ENCODE measurements at regions not wholly inside any gene's neighbourhood (a gene's known extent, or its start where the extent isn't known, plus 50 kb on each side); places are given as distances from the start of the nearest gene placed in this dataset.
"Not testable (repeated sequence)": the region's sequence is repeated elsewhere in the genome, so short reads cannot be mapped to it uniquely, and the experiment has no call there.

GRCh38 chr1:67530071-67530470, 99.9 kb upstream of the SERBP1 start:
- DNase-seq, result no peak

GRCh38 chr1:67532452-67533216, 102.4 kb upstream of the SERBP1 start:
- DNase-seq, result peak; percentile 56

DNA sequence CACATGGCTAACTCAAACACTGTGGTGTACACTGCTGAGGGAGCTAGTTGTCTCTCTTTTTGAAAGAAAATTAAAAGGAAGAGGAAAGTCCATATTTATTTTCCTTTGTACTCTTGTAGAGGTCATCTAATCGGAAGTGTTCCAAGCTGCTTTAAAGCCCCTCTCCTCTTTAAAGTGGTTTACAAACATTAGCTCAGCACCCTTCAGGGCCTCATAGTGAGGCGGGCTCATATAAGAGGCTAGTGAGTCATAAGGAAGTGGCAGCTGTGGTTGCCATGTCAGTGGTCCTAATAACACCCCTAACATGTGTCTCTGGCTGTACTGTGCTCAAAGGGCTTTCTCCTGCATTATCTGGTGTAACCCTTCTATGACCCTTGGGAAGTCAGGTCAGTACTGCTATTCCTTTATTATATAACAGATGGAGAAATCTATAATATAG, 104.4 kb upstream of the SERBP1 start:
- peak; percentile 30 for DNase-seq

GRCh38 chr1:67535474-67535873, 105.3 kb upstream of the SERBP1 start:
- peak; percentile 60 for DNase-seq

DNA sequence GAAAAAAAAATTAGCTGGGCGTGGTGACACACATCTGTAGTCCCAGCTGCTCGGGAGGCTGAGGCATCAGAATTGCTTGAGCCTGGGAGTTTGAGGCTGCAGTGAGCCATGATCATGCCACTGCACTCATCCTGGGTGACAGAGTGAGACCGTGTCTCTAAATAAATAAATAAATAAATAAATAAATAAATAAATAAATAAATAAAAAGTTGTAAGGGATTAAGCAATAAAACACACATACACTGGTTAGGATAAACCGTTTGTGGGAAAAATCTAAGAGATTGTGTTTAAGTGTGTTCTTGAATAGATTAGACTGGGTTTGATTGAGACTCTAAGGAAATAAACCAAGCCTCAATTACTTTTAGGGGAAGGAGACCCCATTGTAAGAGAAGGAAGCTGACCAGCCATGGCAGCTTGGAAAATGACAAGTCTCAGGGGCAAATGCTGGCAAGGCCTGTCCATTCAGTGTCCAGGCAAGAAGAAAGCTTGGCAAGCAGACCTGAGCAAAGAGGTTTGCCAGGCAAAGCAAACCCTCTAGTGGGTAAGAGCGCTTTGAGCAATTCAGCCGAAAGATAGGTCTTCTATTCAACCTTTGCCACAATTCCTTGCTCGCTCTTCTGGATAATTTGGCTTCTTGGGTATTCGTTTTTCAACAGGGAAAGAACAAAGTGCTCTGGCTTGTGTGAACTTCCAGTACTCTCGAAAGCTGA, 106.9 kb upstream of the SERBP1 start:
- DNase-seq, result no peak

GRCh38 chr1:67537667-67538018, 107.4 kb upstream of the SERBP1 start:
- DNase-seq, result no peak

DNA sequence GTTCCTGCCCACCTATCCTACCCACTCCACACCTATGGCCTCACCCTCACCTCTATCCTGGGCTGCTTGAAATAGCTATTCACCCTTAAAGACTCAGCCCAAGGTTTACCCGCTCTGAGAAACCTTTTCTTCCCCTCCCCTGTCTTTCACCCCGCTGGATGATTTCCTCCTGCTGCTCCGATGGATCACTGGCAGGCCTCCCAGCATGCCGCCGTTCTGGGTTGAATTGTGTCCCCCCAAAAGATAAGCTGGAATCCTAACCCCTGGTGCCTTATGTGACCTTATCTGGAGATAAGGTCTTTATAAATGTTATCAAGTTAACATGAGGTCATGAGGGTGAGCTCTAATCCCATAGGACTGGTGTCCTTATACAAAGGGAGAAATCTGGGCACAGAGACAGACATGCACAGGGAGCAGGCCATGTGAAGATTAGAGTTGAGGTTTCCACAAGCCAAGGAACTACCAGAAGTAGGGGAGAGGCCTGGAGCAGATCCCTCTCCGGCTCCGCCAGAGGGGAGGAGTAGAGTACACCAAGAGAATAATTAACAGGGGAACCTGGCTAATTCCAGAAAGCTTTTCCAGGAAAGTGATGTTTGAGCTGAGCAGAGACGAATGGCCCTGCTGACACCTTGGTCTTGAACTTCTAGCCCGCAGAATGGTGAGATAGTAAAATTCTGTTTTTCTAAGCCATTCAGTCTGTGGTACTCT, 110.0 kb upstream of the SERBP1 start:
- no peak for DNase-seq

GRCh38 chr1:67540733-67541125, 110.5 kb upstream of the SERBP1 start:
- peak; percentile 23 for DNase-seq

GRCh38 chr1:67542747-67543146, 112.5 kb upstream of the SERBP1 start:
- DNase-seq, result no peak

DNA sequence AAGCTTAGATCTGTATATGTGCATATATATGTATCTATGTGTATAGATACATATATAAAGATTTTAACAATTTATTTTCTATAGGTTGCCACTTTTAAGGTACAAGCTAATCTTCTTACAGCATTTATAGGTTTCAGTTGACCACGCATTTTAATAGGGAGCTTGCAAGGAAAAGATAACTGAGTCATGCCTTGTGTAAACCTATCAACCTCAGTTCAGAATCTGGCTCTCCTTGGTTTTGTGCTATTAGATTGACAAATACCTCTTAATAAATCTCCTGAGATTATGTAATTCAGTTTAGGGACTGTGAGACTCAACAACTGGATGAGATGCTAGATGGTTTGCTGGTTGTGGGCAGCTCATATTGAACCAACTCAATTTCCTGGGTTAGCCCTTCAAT, 114.7 kb upstream of the SERBP1 start:
- no peak for DNase-seq

GRCh38 chr1:67545364-67545763, 115.2 kb upstream of the SERBP1 start:
- no peak for DNase-seq

- no peak for DNase-seq
These were observed 121.2 kb upstream of the SERBP1 start for GRCh38 chr1:67551375-67551774.

GRCh38 chr1:67552336-67552759, 122.1 kb upstream of the SERBP1 start:
- DNase-seq, result no peak

DNA sequence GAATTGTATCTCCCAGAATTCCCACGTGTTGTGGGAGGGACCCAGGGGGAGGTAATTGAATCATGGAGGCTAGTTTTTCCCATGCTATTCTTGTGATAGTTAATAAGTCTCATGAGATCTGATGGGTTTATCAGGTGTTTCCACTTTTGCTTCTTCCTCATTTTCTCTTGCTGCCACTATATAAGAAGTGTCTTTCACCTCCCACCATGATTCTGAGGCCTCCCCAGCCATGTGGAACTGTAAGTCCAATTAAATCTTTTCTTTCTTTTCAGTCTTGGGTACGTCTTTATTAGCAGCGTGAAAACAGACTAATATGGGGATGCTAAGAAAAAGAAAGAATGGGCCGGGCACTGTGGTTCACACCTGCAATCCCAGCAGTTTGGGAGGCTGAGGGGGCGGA, 124.0 kb upstream of the SERBP1 start:
- not testable (repeated sequence) for DNase-seq

- no peak for DNase-seq
These were observed 125.5 kb upstream of the SERBP1 start for GRCh38 chr1:67555461-67556296.

DNA sequence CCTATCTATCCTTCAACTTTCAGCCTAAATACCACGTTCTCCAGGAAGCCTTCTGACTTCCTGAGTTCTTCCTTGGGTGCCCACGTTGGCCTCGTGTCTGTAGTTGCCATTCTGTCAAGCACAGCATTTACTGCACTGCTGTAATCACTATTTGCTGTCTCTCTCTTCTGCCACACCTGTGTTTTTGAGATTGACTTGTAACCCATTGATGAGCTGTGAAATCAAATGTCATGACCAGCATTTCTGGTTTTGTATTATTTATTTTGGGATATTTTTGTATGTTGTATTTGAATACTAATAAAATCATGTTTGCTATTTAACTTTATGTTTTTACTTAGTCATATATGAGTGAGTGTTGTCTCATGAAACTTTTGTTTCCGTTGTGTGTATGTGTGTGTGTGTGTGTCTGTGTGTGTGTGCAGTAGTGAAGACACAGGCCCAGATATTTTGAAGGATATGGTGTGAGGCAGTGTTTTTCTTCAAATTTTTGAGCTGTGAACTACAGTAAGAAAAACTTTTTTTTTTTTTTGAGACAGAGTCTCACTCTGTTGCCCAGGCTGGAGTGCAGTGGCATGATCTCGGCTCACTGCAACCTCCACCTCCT, 126.2 kb upstream of the SERBP1 start:
- DNase-seq, result no peak

- DNase-seq, result no peak
These were observed 127.1 kb upstream of the GADD45A start for GRCh38 chr1:67557696-67558448.

GRCh38 chr1:67558449-67559193, 126.4 kb upstream of the GADD45A start:
- DNase-seq, result no peak

- no peak for DNase-seq
These were observed 125.7 kb upstream of the GADD45A start for GRCh38 chr1:67559222-67559700.

DNA sequence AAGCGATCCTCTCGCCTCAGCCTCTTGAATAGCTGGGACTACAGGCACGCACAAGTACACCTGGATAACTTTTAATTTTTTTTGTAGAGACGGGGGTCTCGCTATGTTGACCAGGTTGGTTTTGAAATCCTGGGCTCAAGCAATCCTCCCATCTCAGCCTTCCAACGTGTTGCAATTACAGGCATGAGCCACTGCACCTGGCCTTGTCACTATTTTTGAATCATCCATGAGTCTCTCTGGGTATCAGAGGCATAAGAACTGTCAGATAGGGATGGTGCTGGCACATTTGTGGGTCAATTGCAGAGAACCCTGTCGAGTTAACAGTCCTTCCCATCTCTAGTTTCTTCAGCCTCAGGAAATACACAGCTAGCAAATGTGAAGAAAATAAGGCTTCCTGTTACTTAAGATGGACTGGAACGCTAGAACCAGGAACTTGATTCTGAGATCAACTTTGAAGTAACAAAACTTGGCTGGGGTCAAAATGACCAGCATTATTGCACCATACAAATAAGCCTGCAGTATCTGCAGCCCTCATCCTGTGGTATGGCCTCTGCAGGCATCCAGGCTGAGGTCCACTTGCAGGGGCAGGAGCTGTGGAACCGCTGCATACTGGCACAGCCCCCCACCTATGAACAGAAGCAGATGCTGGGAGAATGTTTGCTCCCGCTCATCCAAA, 124.3 kb upstream of the GADD45A start:
- no peak for DNase-seq
